ENCODE measurements at regions not wholly inside any gene's neighbourhood (a gene's known extent, or its start where the extent isn't known, plus 50 kb on each side); places are given as distances from the start of the nearest gene placed in this dataset.
A peak's percentile ranks its signal among the peaks of the same experiment; 100 is the strongest.

DNA sequence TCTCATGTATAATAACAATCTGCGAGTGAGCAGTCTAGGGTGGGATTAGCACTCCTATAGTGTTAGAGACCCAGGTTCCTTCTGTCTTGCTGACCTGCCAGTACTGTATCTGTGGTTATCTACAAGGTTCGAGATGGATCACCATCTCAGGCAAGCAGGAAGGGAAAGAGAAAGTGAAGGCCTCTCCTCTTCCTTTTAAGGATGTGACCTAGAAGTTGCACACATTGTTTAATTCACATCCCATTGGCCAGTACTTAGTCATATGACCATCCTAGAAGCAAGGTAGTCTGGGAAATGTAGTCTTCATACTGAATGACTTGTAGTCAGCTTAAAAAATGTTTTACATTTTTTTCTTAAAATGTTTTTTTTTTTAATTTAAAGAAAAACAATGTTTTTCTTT is 168.6 kb downstream of the CARTPT start:
- Histone ChIP-seq H3K9me1 (ENCODE audit: insufficient read depth, low read length) (peaks cover 5% of the 10 kb centered on the region; the same call in 1 of the 2 replicates), H2AFZ (replicated peaks; ENCODE audit: low read length, poor library complexity) (peak overlapping the region; percentile 94), H3K27ac (ENCODE audit: insufficient read depth, low read length) (peak overlapping the region; percentile 53; the same call in 1 of the 2 replicates), H2BK15ac (ENCODE audit: low read depth, low read length) (no peak overlapping the region; the same call in 2 of the 3 replicates), H3K27me3 (ENCODE audit: control insufficient read depth, insufficient read depth, low read length) (peaks cover 8% of the 10 kb centered on the region), H3K9me3 (ENCODE audit: control insufficient read depth, insufficient read depth, low read length) (no peaks in the 10 kb centered on the region), H4K91ac (ENCODE audit: insufficient read depth, low read depth, low read length) (peak overlapping the region; percentile 90), H3K23ac (ENCODE audit: low read depth, low read length) (peak overlapping the region; percentile 76; the same call in 1 of the 2 replicates), H4K5ac (ENCODE audit: low read depth, low read length) (peak overlapping the region; percentile 100), H2BK5ac (ENCODE audit: low read depth, low read length, poor library complexity, severe bottlenecking) (peak overlapping the region; percentile 95), H3K79me1 (ENCODE audit: low read depth in 1 of 2, low read length in 2 of 2) (no peaks in the 10 kb centered on the region), H4K8ac (ENCODE audit: low read depth in 2 of 2, low read length in 2 of 2) (peak overlapping the region; percentile 92 to 99), H2BK20ac (ENCODE audit: low read depth, low read length) (peak overlapping the region; percentile 87), H3K4ac (ENCODE audit: low read depth, low read length) (peak overlapping the region; percentile 96), H3K14ac (replicated peaks; ENCODE audit: low read depth, low read length) (peak overlapping the region; percentile 100), H3K4me3 (ENCODE audit: insufficient read depth, low read depth, low read length) (peak overlapping the region; percentile 38; the same call in 1 of the 2 replicates), H3K18ac (ENCODE audit: low read depth, low read length) (peak overlapping the region; percentile 97), H2AK5ac (ENCODE audit: low read depth, low read length) (no peak overlapping the region), H3K4me2 (ENCODE audit: low read depth, low read length) (peak overlapping the region; percentile 99), H2BK120ac (ENCODE audit: low read depth, low read length) (peak overlapping the region; percentile 92), H3K9ac (ENCODE audit: low read depth, low read length) (peak overlapping the region; percentile 76; the same call in 1 of the 2 replicates), H4K20me1 (ENCODE audit: insufficient read depth, low read length) (no peaks in the 10 kb centered on the region), H3K4me1 (ENCODE audit: control insufficient read depth, insufficient read depth, low read length) (peaks cover 11% of the 10 kb centered on the region), H2AK9ac (replicated peaks; ENCODE audit: low read depth, low read length, poor library complexity) (no peak overlapping the region), H3K56ac (ENCODE audit: extremely low read depth, insufficient read depth, low read length) (peak overlapping the region; percentile 62; the same call in 1 of the 2 replicates), H3K36me3 (ENCODE audit: control insufficient read depth, insufficient read depth, low read length) (no peaks in the 10 kb centered on the region)
- in situ Hi-C loops (cut with MboI; ENCODE audit: low sequenced_read_pairs) = no loop called here
- POLR2A ChIA-PET (ENCODE audit: unreplicated experiment) = interaction anchor here (0.8 kb wide), 1 partner anchor 58 kb away, joined by 3 read pairs; no protein-coding TSS in a partner anchor
- intact Hi-C loops (cut with micrococcal nuclease) = no loop called here
- DNase-seq = peak; percentile 94
- dilution Hi-C loops (cut with HindIII; ENCODE audit: low sequenced_read_pairs, unreplicated experiment) = no loop called here
- no CpG with 5 or more reads among the region's 2 CpGs for WGBS, 2 experiments (ENCODE audit: extremely low coverage in 2 of 2, insufficient read length in 1 of 2)
- CTCF ChIA-PET = no interaction called here
- BruUV-seq (replicated peaks) = no TSS peak
- TF ChIP-seq CHD1 (IDR thresholded peaks at IDR 0.05; ENCODE audit: low read depth, low read length) (no peak), NFE2L2 (IDR thresholded peaks at IDR 0.05; ENCODE audit: low read depth, low read length) (no peak), USF2 (IDR thresholded peaks at IDR 0.05; ENCODE audit: low read depth, low read length) (peak; percentile 89), MAFK (IDR thresholded peaks at IDR 0.05; ENCODE audit: low read depth, low read length) (peak; percentile 10; the same call in 1 of the 2 replicates), SMC3 (IDR thresholded peaks at IDR 0.05; ENCODE audit: low read depth, low read length) (no peak), CTCF (conservative IDR thresholded peaks at IDR 0.05; ENCODE audit: low read depth, low read length) (no peak), MXI1 (IDR thresholded peaks at IDR 0.05; ENCODE audit: borderline replicate concordance, low read depth, low read length) (no peak), CEBPB (IDR thresholded peaks at IDR 0.05; ENCODE audit: low read depth, low read length) (no peak), FOS (IDR thresholded peaks at IDR 0.05; ENCODE audit: low read depth, low read length) (no peak)
- TF ChIP-seq, protein P1, sequence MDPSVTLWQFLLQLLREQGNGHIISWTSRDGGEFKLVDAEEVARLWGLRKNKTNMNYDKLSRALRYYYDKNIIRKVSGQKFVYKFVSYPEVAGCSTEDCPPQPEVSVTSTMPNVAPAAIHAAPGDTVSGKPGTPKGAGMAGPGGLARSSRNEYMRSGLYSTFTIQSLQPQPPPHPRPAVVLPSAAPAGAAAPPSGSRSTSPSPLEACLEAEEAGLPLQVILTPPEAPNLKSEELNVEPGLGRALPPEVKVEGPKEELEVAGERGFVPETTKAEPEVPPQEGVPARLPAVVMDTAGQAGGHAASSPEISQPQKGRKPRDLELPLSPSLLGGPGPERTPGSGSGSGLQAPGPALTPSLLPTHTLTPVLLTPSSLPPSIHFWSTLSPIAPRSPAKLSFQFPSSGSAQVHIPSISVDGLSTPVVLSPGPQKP (IDR thresholded peaks at IDR 0.05; ENCODE audit: borderline replicate concordance, low read depth, low read length) = no peak
- ATAC-seq (ENCODE audit: low read depth) = peak; percentile 94

Data from IMR-90 (cell line).